HG02943 (cell line): ENCODE measurements at regions not wholly inside any gene's neighbourhood (a gene's known extent, or its start where the extent isn't known, plus 50 kb on each side); places are given as distances from the start of the nearest gene placed in this dataset.

Experiments used
- ATAC-seq: cut with Tn5 transposase; IDR thresholded peaks from one replicate; pipeline ENCODE4 v1.9.1; 2021; ENCODE audit warnings: mild to moderate bottlenecking, low read depth, moderate library complexity; ENCODE audit not compliant: unreplicated experiment

DNA sequence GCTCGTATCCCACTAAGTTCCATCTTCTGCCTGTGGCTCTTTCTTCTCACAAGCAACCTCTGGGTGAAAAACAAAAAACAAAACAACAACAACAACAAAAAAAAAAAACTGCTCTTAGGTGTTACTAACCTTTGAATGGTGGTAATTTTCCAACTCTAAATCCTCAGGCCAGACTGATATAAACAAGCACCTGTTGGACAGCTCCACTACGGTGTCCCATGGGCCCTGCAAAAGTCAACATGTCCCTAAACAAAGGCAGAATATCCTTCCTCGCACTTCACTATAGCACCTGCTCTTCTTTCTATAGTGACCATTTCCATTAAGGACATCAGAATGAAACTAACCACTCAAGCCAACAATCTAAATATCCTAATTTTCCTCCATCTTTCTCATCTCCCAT lies 54.6 kb upstream of the PARM1 start:
- no peak for ATAC-seq

DNA sequence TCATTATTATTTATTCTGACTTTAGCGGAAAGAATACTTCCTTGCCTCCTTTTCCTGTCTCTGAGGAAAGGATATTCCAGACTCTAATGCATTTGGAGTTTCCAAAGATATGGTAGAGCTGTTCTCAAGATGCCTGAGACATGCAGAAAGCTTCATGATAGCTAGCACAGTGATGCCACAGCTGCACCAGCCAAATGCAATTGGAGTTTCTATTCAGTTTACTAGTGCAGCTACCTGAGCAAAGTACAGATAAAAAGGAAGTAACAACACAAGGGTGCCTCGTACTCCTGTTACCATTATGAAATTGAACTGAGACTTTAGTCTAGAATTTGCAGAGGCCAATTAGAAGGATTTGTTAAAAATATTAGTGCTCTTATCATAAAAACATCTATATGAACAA lies 57.5 kb upstream of the PARM1 start:
- no peak for ATAC-seq

DNA sequence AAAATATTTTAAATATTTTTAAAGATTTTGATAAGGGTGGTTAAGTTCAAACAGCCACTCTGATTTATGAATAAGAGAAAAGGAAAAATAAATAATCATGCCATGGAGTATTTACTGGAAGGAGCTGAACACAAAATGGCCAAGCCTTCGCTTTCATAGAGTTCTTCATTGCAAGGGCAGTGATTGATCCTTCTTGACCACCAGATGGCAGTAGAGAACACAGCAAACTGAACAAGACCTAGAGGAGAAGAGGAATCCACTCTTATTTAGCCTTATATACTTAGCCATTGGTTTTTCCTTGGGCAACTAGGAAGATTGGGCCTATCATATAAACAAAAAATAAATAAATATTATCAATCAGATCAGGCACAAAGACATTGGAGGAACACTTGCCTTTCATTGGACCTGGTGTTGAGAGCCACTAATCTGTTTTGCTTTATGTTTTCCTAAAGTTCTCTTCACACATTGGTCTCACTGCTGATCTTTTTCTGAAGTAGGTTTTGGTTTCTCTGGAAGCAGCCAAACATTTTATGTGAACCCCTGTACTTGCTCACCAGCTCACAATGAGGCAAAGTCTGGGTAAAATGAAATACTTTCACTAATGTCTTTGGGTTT lies 58.1 kb upstream of the PARM1 start:
- ATAC-seq = peak; percentile 60

DNA sequence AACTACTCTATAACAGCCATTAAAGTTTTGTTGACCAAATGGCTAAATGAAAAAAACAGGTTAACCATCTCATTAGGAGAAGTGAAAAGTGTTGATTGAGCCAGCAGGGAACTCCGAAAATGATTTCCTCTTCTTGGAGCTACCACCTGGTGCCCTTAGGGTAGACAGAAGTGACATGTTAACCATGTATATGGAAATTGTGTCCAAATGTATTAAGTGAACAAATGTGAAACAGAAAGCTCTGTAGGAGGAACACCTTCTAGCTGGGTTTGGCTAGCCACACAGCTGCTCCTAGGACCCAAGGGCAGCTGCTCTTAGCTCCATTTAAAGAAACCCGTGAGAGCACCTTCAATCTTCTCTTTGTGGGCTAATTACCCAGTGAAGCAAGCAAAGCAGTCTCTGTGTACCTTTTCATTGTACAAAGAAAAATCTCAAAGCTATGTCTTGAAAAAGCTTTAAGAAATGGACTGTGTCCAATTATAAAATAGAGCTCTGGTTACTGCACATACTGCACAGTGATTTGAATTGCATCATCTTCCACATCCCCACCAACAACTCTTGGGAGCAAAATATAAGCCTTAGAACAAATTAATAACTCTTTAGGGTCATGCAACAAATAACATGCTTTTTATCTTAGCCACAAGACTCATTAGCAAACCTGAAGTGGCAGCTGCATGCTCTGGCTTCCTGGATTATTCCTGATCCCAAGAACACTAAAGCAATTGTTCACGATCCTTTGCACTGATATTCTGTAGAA lies 59.2 kb upstream of the PARM1 start:
- ATAC-seq = peak; percentile 93

DNA sequence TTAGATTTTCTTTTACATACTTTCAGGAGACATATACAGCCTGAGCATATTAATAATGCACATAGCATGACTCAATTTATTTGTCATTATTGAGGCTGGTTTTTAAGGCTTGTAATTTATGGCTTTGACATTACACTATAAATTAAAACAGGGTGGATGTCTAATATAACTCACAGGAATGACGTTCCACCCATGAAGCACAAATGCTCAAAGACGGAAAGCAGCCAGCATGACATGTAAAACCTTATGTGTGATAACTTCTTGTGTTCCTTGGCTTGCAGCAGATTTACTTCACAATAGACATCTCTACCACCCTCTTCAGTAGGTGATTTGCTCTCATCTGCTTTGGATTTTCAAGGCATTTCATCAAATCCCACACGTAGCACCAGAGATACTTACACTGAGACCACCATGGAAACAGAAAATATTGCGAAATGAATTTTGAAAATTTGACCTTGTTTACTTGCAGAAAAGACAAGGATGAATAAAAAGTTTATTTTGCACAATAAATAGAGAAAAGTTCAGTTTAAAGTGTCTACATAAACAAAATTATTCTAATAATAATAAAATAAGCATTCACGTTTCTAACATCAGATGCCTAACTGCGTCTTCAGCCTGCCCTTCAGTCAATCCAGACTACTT lies 64.7 kb upstream of the BTC start:
- ATAC-seq = no peak

DNA sequence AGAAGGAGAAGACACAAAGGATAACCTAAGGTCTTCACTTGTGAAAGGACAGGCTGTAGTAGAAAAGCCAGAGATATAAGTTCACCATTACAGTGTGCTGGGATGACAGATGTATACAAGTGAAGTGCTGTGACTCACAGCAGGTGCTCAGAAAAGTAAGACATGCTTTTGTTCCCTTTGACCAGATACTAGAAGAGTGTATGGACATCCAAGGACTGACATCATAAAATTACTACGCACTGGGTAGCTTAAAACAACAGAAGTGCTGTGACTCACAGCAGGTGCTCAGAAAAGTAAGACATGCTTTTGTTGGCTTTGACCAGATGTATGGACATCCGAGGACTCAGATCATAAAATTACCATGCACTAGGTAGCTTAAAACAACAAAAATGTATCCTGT lies 61.6 kb upstream of the BTC start:
- no peak for ATAC-seq

DNA sequence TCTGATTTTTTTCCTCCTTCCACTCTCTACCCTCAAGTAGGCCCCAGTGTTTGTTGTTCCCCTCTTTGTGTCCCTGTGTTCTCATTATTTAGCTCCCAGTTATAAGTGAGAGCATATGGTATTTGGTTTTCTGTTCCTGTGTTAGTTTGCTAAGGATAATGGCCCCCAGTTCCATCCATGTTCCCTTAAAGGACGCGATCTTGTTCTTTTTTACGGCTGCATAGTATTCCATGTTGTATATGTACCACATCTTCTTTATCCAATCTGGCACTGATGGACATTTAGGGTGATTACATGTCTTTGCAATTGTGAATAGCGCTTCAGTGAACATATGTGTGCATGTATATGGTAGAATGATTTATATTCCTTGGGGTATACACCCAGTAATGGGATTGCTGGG lies 54.5 kb upstream of the BTC start:
- ATAC-seq = no peak

DNA sequence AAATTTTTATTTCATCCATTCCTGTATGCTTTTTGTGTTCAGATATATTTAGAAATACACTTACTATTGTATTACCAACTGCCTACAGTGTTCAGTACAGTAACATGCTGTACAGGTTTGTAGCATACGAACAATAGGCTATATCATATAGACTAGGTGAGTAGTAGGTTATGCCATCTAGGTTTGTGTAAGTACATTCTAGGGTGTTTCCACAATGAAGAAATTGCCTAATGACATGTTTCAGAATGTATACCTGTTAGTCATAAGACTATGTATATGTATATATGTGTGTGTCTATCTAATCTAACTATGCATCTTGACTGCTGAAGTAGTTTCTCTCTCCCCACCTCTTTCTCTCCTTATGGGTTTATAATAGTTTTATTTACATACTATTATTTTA lies 51.5 kb upstream of the BTC start:
- no peak for ATAC-seq
